ENCODE measurements at regions not wholly inside any gene's neighbourhood (a gene's known extent, or its start where the extent isn't known, plus 50 kb on each side); places are given as distances from the start of the nearest gene placed in this dataset.

DNA sequence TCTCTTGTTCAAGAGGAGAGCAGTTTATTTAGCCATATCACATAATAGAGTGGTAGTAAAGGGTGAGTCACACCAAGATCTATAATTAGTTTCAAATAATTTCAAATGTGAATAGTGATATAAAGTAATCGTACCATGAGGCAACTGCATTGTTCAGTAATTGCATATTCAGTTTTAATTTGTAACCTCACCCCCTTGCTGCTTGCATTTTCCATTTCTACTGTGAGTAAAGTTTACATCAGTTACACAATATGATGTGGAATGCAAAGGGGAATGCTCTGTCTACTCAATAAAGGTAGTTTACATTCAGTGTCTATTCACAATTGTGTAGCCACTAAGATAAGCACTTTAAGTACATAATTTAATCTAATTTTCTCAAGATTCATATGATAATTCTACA lies 1695.7 kb upstream of the SPRY2 start:
- Histone ChIP-seq H3K36me3 (ENCODE audit: insufficient read depth, low read length) (no peaks in the 10 kb centered on the region), H3K9me3 (ENCODE audit: low read depth, low read length) (no peaks in the 10 kb centered on the region), H3K9ac (ENCODE audit: insufficient read length) (no peak overlapping the region), H3K27ac (no peak overlapping the region), H3K4me3 (no peak overlapping the region)
- TF ChIP-seq FOXP2 (optimal IDR thresholded peaks at IDR 0.05; ENCODE audit: control extremely low read depth, extremely low read length, insufficient read depth): no peak
- no peak for TF ChIP-seq POLR2AphosphoS5 (IDR thresholded peaks at IDR 0.05; ENCODE audit: borderline replicate concordance, low read depth, low read length)
- DNase-seq (ENCODE audit: low read depth, low spot score): no peak

DNA sequence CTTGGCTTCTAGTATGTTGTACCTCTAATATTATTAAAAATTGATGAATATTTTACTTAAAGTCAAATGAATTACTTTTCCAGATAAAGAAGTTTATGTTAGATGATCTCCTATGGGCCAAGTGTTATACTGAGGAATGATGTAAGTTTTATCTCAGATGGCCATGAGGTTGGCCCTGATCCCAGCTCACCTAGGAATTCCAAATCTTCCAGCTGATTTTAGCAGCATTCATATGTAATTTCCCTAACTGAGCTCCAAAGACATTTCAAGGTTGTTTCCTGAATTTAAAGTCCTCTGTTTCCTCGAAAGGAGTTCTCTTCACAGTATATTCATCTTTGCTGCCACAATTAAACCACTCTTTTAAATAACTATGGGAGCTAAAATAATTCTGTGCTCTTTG lies 1670.4 kb upstream of the SPRY2 start:
- DNase-seq (ENCODE audit: low read depth, low spot score): no peak
- Histone ChIP-seq H3K36me3 (ENCODE audit: insufficient read depth, low read length) (no peaks in the 10 kb centered on the region), H3K9ac (ENCODE audit: insufficient read length) (no peak overlapping the region), H3K27ac (0 out of 2 replicates have a peak overlapping the region, but pooled peaks have one; percentile 29), H3K9me3 (ENCODE audit: low read depth, low read length) (no peaks in the 10 kb centered on the region), H3K4me3 (no peak overlapping the region)
- no peak for TF ChIP-seq EZH2 (IDR thresholded peaks at IDR 0.05)
- TF ChIP-seq POLR2AphosphoS5 (IDR thresholded peaks at IDR 0.05; ENCODE audit: borderline replicate concordance, low read depth, low read length): no peak
- TF ChIP-seq FOXP2 (optimal IDR thresholded peaks at IDR 0.05; ENCODE audit: control extremely low read depth, extremely low read length, insufficient read depth): no peak

- H3K27ac ChIP-seq: 0 out of 2 replicates have a peak overlapping the region, but pooled peaks have one; percentile 29
- H3K9me3 ChIP-seq (ENCODE audit: low read depth, low read length): no peaks in the 10 kb centered on the region
- H3K36me3 ChIP-seq (ENCODE audit: insufficient read depth, low read length): no peaks in the 10 kb centered on the region
- H3K9ac ChIP-seq (ENCODE audit: insufficient read length): no peak overlapping the region
- no peak overlapping the region for H3K4me3 ChIP-seq
- no peak for TF ChIP-seq POLR2AphosphoS5 (IDR thresholded peaks at IDR 0.05; ENCODE audit: borderline replicate concordance, low read depth, low read length)
- no peak for TF ChIP-seq EZH2 (IDR thresholded peaks at IDR 0.05)
- TF ChIP-seq FOXP2 (optimal IDR thresholded peaks at IDR 0.05; ENCODE audit: control extremely low read depth, extremely low read length, insufficient read depth): no peak
- no peak for DNase-seq (ENCODE audit: low read depth, low spot score)
These were observed 1669.9 kb upstream of the SPRY2 start for GRCh38 chr13:82010780-82011179.

DNA sequence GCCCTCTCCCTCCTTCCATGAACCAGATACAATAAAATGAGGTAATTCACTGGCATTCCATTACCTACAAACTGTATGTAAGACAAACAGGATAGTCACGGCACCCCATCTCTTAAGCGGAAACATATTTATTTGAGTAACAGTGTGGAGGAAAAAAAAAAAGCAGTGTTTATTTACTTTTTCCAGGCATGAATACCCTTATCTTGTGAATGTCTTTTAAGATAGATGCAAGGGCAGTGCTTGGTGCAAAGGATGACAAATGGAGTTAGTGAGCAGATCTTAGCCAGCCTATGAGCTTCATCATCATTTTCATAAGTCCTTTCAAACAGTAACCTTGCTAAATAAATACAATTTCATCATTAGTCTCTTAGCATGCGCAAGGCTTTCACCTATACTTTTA lies 1661.8 kb upstream of the SPRY2 start:
- TF ChIP-seq FOXP2 (optimal IDR thresholded peaks at IDR 0.05; ENCODE audit: control extremely low read depth, extremely low read length, insufficient read depth) (no peak), POLR2AphosphoS5 (IDR thresholded peaks at IDR 0.05; ENCODE audit: borderline replicate concordance, low read depth, low read length) (no peak), EZH2 (IDR thresholded peaks at IDR 0.05) (no peak)
- H3K4me3 ChIP-seq: no peak overlapping the region
- H3K36me3 ChIP-seq (ENCODE audit: insufficient read depth, low read length): no peaks in the 10 kb centered on the region
- H3K27ac ChIP-seq: no peak overlapping the region
- DNase-seq (ENCODE audit: low read depth, low spot score): no peak
- H3K9ac ChIP-seq (ENCODE audit: insufficient read length): no peak overlapping the region
- no peaks in the 10 kb centered on the region for H3K9me3 ChIP-seq (ENCODE audit: low read depth, low read length)

GRCh38 chr13:81995316-81995715 lies 1654.4 kb upstream of the SPRY2 start:
- no peak overlapping the region for H3K27ac ChIP-seq
- no peak for DNase-seq (ENCODE audit: low read depth, low spot score)
- H3K36me3 ChIP-seq (ENCODE audit: insufficient read depth, low read length): no peaks in the 10 kb centered on the region
- no peak for TF ChIP-seq EZH2 (IDR thresholded peaks at IDR 0.05)
- TF ChIP-seq FOXP2 (optimal IDR thresholded peaks at IDR 0.05; ENCODE audit: control extremely low read depth, extremely low read length, insufficient read depth): no peak
- TF ChIP-seq POLR2AphosphoS5 (IDR thresholded peaks at IDR 0.05; ENCODE audit: borderline replicate concordance, low read depth, low read length): no peak
- H3K9me3 ChIP-seq (ENCODE audit: low read depth, low read length): no peaks in the 10 kb centered on the region
- no peak overlapping the region for H3K4me3 ChIP-seq
- H3K9ac ChIP-seq (ENCODE audit: insufficient read length): no peak overlapping the region

- Histone ChIP-seq H3K27ac (no peak overlapping the region), H3K9me3 (ENCODE audit: low read depth, low read length) (no peaks in the 10 kb centered on the region), H3K36me3 (ENCODE audit: insufficient read depth, low read length) (no peaks in the 10 kb centered on the region), H3K9ac (ENCODE audit: insufficient read length) (no peak overlapping the region), H3K4me3 (no peak overlapping the region)
- TF ChIP-seq FOXP2 (optimal IDR thresholded peaks at IDR 0.05; ENCODE audit: control extremely low read depth, extremely low read length, insufficient read depth) (no peak), EZH2 (IDR thresholded peaks at IDR 0.05) (no peak), POLR2AphosphoS5 (IDR thresholded peaks at IDR 0.05; ENCODE audit: borderline replicate concordance, low read depth, low read length) (no peak)
- DNase-seq (ENCODE audit: low read depth, low spot score): no peak
These were observed 1649.7 kb upstream of the SPRY2 start for GRCh38 chr13:81990652-81991051.

DNA sequence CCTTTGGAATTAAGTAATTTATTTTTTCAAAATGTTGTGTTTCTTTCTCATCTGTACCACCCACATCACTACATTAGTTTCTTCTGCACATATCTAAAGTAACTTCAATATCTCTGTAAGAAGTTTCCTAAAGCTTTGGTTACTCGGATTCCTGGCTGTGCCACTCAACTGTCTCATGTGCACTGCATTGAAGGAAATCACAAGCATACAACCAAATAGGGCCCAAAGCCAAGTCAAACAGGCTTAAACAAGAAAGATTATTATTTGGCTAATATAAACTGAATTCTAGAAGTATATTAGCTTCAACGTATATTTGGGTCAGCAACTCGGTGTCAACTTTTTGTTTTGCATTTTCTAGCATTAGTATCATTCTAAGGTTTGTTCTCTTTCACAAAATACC lies 1647.6 kb upstream of the SPRY2 start:
- H3K27ac ChIP-seq: no peak overlapping the region
- no peak for DNase-seq (ENCODE audit: low read depth, low spot score)
- TF ChIP-seq EZH2 (IDR thresholded peaks at IDR 0.05): no peak
- TF ChIP-seq POLR2AphosphoS5 (IDR thresholded peaks at IDR 0.05; ENCODE audit: borderline replicate concordance, low read depth, low read length): no peak
- no peak for TF ChIP-seq FOXP2 (optimal IDR thresholded peaks at IDR 0.05; ENCODE audit: control extremely low read depth, extremely low read length, insufficient read depth)
- no peaks in the 10 kb centered on the region for H3K9me3 ChIP-seq (ENCODE audit: low read depth, low read length)
- no peaks in the 10 kb centered on the region for H3K36me3 ChIP-seq (ENCODE audit: insufficient read depth, low read length)
- no peak overlapping the region for H3K4me3 ChIP-seq
- no peak overlapping the region for H3K9ac ChIP-seq (ENCODE audit: insufficient read length)

- no peak for DNase-seq (ENCODE audit: low read depth, low spot score)
- Histone ChIP-seq H3K4me3 (no peak overlapping the region), H3K27ac (no peak overlapping the region), H3K9ac (ENCODE audit: insufficient read length) (no peak overlapping the region), H3K36me3 (ENCODE audit: insufficient read depth, low read length) (no peaks in the 10 kb centered on the region), H3K9me3 (ENCODE audit: low read depth, low read length) (no peaks in the 10 kb centered on the region)
- no peak for TF ChIP-seq EZH2 (IDR thresholded peaks at IDR 0.05)
- TF ChIP-seq FOXP2 (optimal IDR thresholded peaks at IDR 0.05; ENCODE audit: control extremely low read depth, extremely low read length, insufficient read depth): no peak
- no peak for TF ChIP-seq POLR2AphosphoS5 (IDR thresholded peaks at IDR 0.05; ENCODE audit: borderline replicate concordance, low read depth, low read length)
These were observed 1646.9 kb upstream of the SPRY2 start for GRCh38 chr13:81987677-81988357.

- no peak for DNase-seq (ENCODE audit: low read depth, low spot score)
These were observed 1646.2 kb upstream of the SPRY2 start for GRCh38 chr13:81987159-81987558.

More at GRCh38 chr13:81987159-81987558, 1646.2 kb upstream of the SPRY2 start:
- H3K36me3 ChIP-seq (ENCODE audit: insufficient read depth, low read length): no peaks in the 10 kb centered on the region
- no peak overlapping the region for H3K27ac ChIP-seq
- H3K9me3 ChIP-seq (ENCODE audit: low read depth, low read length): no peaks in the 10 kb centered on the region
- TF ChIP-seq EZH2 (IDR thresholded peaks at IDR 0.05): no peak
- TF ChIP-seq POLR2AphosphoS5 (IDR thresholded peaks at IDR 0.05; ENCODE audit: borderline replicate concordance, low read depth, low read length): no peak
- TF ChIP-seq FOXP2 (optimal IDR thresholded peaks at IDR 0.05; ENCODE audit: control extremely low read depth, extremely low read length, insufficient read depth): no peak
- no peak overlapping the region for H3K9ac ChIP-seq (ENCODE audit: insufficient read length)
- no peak overlapping the region for H3K4me3 ChIP-seq

Data from SK-N-MC (cell line).